HepG2 (cell line): ENCODE measurements at regions not wholly inside any gene's neighbourhood (a gene's known extent, or its start where the extent isn't known, plus 50 kb on each side); places are given as distances from the start of the nearest gene placed in this dataset.

Experiments
- ARID4A ChIP-seq: sonication (generic); formaldehyde crosslinking; IDR thresholded peaks from 2 replicates; pipeline ENCODE4 v1.5.0; 2020; ENCODE audit warnings: mild to moderate bottlenecking, missing genetic modification reagents, borderline replicate concordance
- ELF4 ChIP-seq: sonication (generic); formaldehyde crosslinking; IDR thresholded peaks from 2 replicates; pipeline ENCODE4 v1.5.0; 2020; ENCODE audit warnings: missing genetic modification reagents, mild to moderate bottlenecking, moderate library complexity, borderline replicate concordance
- HMGXB4 ChIP-seq, 2 experiments: sonication (generic) in 1 of 2; formaldehyde crosslinking in 1 of 2; IDR thresholded peaks; 2 replicates each; pipeline versions ENCODE4 v1.4.0 to v1.6.1; 2018 to 2020; ENCODE audit warnings: missing genetic modification reagents in 2 of 2, borderline replicate concordance in 1 of 2, low read depth in 1 of 2, mild to moderate bottlenecking in 1 of 2, missing biosample characterization in 1 of 2
- NPAS2 ChIP-seq: sonication (generic); formaldehyde crosslinking; IDR thresholded peaks from 2 replicates; pipeline ENCODE4 v1.8.0; 2022; ENCODE audit warnings: mild to moderate bottlenecking, missing genetic modification reagents, borderline replicate concordance
- RARG ChIP-seq: sonication (generic); formaldehyde crosslinking; IDR thresholded peaks from 2 replicates; pipeline ENCODE4 v1.4.0; 2020; ENCODE audit warnings: low read depth, mild to moderate bottlenecking, missing genetic modification reagents
- REXO4 ChIP-seq: sonication (generic); formaldehyde crosslinking; IDR thresholded peaks from 2 replicates; pipeline ENCODE4 v1.8.0; 2022; ENCODE audit warnings: missing genetic modification reagents, mild to moderate bottlenecking, borderline replicate concordance
- TOE1 ChIP-seq: sonication (generic); formaldehyde crosslinking; IDR thresholded peaks from 2 replicates; pipeline ENCODE4 v1.4.0; 2020; ENCODE audit warnings: mild to moderate bottlenecking, missing genetic modification reagents
- ZBTB39 ChIP-seq: sonication (generic); formaldehyde crosslinking; IDR thresholded peaks from 2 replicates; pipeline ENCODE4 v1.5.0; 2020; ENCODE audit warnings: missing genetic modification reagents
- ZBTB4 ChIP-seq: sonication (generic); formaldehyde crosslinking; IDR thresholded peaks from 2 replicates; pipeline ENCODE4 v1.4.0; 2020; ENCODE audit warnings: missing genetic modification reagents, mild to moderate bottlenecking, borderline replicate concordance
- ZHX1 ChIP-seq: sonication (generic); formaldehyde crosslinking; IDR thresholded peaks from 2 replicates; pipeline ENCODE4 v1.8.1; 2022; ENCODE audit warnings: low read depth, mild to moderate bottlenecking, missing genetic modification reagents
- ZNF296 ChIP-seq: sonication (generic); formaldehyde crosslinking; conservative IDR thresholded peaks from 2 replicates; pipeline ENCODE4 v1.5.0; 2020; ENCODE audit warnings: mild to moderate bottlenecking, missing genetic modification reagents

GRCh38 chr9:89993678-89994630 is 389.1 kb downstream of the GADD45G start (continued):
- TF ChIP-seq ZBTB39 (CRISPR knock-in tag) (no peak), ZNF296 (CRISPR knock-in tag) (no peak), HMGXB4 (CRISPR knock-in tag; IDR thresholded peaks at IDR 0.05; ENCODE audit: borderline replicate concordance in 1 of 2, low read depth in 1 of 2) (no peak; a peak in 1 of 4 replicates), ZBTB4 (CRISPR knock-in tag) (no peak), ELF4 (CRISPR knock-in tag) (no peak), REXO4 (CRISPR knock-in tag) (no peak), ARID4A (CRISPR knock-in tag) (no peak; the same call in 1 of the 2 replicates), RARG (CRISPR knock-in tag) (no peak), NPAS2 (CRISPR knock-in tag) (no peak), TOE1 (CRISPR knock-in tag) (no peak), ZHX1 (no peak; the same call in 1 of the 2 replicates)
